SJCRH30 (cell line): ENCODE measurements at regions not wholly inside any gene's neighbourhood (a gene's known extent, or its start where the extent isn't known, plus 50 kb on each side); places are given as distances from the start of the nearest gene placed in this dataset.
A peak's percentile ranks its signal among the peaks of the same experiment; 100 is the strongest.

Experiments used
- DNase-seq, 2 experiments: peaks; one replicate each; pipeline ENCODE4 v3.0.0-alpha.2; 2015 to 2020
- H3K27ac ChIP-seq: fragments of 250-450 bp; sonication (Bioruptor Pico); 2 replicates; pipeline ENCODE4 v1.5.1; 2020; ENCODE audit warnings: mild to moderate bottlenecking, moderate library complexity
- H3K27me3 ChIP-seq: fragments of 250-450 bp; sonication (Bioruptor Pico); 2 replicates; pipeline ENCODE4 v1.5.1; 2020; ENCODE audit warnings: mild to moderate bottlenecking, moderate library complexity
- H3K36me3 ChIP-seq: fragments of 250-450 bp; sonication (Bioruptor Pico); 2 replicates; pipeline ENCODE4 v1.5.1; 2020; ENCODE audit warnings: mild to moderate bottlenecking, moderate library complexity
- H3K4me1 ChIP-seq: fragments of 250-450 bp; sonication (Bioruptor Pico); 2 replicates; pipeline ENCODE4 v1.5.1; 2020; ENCODE audit warnings: mild to moderate bottlenecking, moderate library complexity
- H3K4me3 ChIP-seq: fragments of 250-450 bp; sonication (Bioruptor Pico); 2 replicates; pipeline ENCODE4 v1.5.1; 2020; ENCODE audit warnings: mild to moderate bottlenecking, moderate library complexity
- H3K9me3 ChIP-seq: fragments of 250-450 bp; sonication (Bioruptor Pico); replicated peaks from 2 replicates; pipeline ENCODE4 v1.5.1; 2020; ENCODE audit warnings: mild to moderate bottlenecking, moderate library complexity

DNA sequence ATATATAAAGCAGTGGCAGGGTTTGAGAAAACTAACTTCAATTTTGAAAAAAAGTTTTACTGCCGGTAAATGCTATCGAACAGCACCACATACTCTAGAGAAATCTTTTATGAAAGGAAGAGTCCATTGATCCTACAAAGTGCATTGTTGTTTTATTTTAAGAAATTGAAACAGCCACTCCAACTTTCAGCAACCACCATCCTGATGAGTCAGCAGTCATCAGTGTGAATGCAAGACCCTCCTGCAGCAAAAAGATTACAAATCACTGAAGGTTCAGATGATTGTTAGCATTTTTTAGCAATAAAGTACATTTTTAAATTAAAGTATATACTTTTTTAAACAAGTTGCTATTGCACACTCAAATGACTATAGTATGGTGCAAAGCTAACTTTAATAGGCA lies 1017.7 kb upstream of the CRIM1 start:
- Histone ChIP-seq H3K9me3 (no peaks in the 10 kb centered on the region), H3K36me3 (no peaks in the 10 kb centered on the region), H3K4me3 (no peak overlapping the region), H3K4me1 (no peaks in the 10 kb centered on the region), H3K27ac (no peak overlapping the region), H3K27me3 (no peaks in the 10 kb centered on the region)
- DNase-seq = no peak

DNA sequence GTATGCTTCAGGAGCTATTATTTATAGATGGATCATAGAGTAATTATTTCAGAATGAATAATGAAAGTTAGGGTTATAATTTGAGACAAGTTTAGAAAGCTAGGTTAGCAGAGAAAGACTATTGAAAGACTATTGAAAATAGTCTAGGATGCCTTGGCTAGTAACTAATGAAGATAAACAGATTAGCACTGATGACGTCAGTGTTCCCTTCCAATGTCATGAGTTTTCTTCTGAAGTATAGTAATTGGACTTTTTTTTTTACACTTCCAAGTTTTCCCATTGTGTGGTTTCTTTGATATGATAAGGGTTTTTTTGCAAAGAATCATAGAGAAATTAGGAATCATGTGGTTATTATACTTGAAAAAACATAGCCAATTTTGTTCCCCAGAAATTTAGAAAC lies 1041.5 kb upstream of the CRIM1 start:
- no peak for DNase-seq
- H3K27ac ChIP-seq = no peak overlapping the region
- no peak overlapping the region for H3K4me3 ChIP-seq
- no peaks in the 10 kb centered on the region for H3K36me3 ChIP-seq
- no peaks in the 10 kb centered on the region for H3K9me3 ChIP-seq
- no peaks in the 10 kb centered on the region for H3K4me1 ChIP-seq
- no peaks in the 10 kb centered on the region for H3K27me3 ChIP-seq

DNA sequence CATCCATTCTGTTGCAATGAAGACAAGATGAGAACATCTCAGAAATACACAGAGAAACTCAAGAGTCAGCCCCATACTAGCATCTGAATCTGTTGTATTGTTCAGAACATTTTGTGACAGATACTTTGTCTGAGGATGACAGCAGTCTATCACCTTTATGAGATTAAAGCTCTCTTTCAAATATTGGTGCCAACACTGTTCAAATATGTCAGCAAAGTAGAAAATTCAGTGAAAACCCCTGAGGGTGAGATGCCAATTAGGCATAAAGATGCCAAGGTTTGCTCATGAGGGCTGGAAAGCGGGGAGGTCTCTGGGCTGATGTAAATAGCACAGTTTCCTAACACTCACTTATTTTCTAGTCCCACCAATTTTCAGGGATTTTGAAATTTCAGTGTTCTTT lies 1054.2 kb upstream of the CRIM1 start:
- no peaks in the 10 kb centered on the region for H3K9me3 ChIP-seq
- no peak overlapping the region for H3K27ac ChIP-seq
- no peak overlapping the region for H3K4me3 ChIP-seq
- DNase-seq = no peak
- no peaks in the 10 kb centered on the region for H3K4me1 ChIP-seq
- H3K36me3 ChIP-seq = no peaks in the 10 kb centered on the region
- 0 out of 2 replicates have a peak, but pooled peaks cover 4% of the 10 kb centered on the region for H3K27me3 ChIP-seq

DNA sequence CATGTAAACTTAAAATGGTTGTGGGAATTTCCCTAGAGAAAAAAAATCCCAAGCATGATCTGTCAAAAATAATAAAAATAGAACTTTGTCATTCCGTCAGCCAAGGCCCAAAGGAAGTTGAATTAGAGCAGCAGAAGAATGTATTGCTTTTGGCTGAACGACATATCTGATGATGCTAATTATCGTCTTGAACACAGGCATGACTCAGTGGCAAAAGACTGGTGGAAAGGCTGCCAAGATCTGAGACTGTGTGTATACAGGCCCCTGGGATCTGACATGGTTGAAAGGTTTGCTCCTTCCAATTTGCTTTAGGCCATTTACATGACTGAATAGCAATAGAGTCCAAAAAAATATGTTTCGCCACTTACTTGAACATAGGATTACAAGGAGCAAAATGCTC lies 1057.1 kb upstream of the CRIM1 start:
- H3K27me3 ChIP-seq = no peaks in the 10 kb centered on the region
- H3K4me1 ChIP-seq = no peaks in the 10 kb centered on the region
- H3K36me3 ChIP-seq = no peaks in the 10 kb centered on the region
- no peak overlapping the region for H3K4me3 ChIP-seq
- H3K27ac ChIP-seq = no peak overlapping the region
- DNase-seq = peak in 1 of 2 experiments; percentile 18
- no peaks in the 10 kb centered on the region for H3K9me3 ChIP-seq

DNA sequence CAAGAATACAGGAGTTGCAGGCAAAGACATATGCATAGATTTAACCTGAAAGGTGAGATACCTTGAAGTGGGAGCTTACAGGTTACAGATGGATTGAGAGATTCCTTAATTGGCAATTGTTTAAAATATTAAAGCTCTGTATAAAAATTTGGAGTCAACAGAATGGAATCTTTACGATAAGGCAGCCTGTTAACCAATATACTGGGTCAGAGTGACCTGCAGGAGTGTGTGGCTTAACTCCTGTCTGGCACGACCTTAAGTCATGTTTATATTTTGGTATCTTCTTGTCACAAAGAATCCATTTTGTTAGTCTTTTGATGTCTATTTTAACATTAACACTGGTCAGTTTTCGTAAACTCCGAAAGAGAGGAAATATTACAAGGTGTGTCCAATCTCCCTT lies 1058.2 kb upstream of the CRIM1 start:
- no peak for DNase-seq
- H3K9me3 ChIP-seq = no peaks in the 10 kb centered on the region
- H3K27ac ChIP-seq = no peak overlapping the region
- no peaks in the 10 kb centered on the region for H3K27me3 ChIP-seq
- H3K4me1 ChIP-seq = no peaks in the 10 kb centered on the region
- no peaks in the 10 kb centered on the region for H3K36me3 ChIP-seq
- H3K4me3 ChIP-seq = no peak overlapping the region

DNA sequence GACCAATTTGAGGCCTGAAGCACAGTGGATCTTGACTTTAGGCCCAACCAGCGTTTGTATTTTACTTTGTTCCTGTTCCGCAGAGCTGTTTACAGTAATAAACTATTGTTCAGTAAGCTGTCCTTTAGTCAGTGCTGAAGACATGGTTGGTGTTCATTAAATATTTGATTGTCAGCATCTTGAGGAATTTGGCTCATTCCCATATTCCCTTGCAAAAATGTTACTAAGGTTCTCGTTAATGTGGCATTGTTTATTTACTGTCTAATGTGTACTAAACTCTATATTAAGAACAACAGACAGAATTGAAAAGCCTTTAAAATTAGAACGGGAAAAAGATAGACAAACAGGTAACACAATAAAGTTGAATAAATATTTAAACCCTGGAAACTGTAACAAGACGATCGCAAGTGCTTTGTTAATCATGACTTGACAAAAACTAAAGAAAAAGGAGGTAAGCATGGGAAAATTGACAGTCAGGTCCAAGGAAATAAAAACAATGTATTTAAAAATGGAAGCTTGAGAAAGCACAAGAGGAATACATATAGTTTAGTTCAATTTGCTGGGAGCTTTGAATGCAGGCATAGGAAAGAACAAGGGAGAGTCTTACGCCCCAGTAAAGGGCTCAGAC lies 1060.8 kb upstream of the CRIM1 start:
- DNase-seq = no peak
- no peak overlapping the region for H3K4me3 ChIP-seq
- no peaks in the 10 kb centered on the region for H3K36me3 ChIP-seq

DNA sequence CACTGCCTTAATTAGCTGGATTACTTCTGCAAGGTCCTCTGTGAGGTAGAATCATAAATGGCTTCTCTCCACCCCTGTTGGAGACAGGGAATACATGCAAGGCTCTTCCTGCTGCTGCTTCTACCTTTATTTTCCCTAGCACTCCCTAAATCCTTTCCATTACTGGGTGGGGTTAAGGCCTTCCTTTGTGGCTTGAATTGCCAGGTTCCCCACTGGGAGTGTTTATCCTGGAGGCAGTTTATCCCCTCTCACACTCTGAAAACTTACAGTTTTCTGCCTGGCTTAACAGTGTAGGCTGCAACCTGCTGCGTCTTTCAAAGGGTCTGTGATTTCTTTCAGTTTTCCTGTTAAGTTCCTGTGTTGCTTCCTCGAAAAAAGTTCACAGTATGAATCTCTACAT lies 1062.3 kb upstream of the CRIM1 start:
- H3K4me1 ChIP-seq = no peaks in the 10 kb centered on the region
- H3K4me3 ChIP-seq = no peak overlapping the region
- no peak for DNase-seq
- no peaks in the 10 kb centered on the region for H3K9me3 ChIP-seq
- H3K36me3 ChIP-seq = no peaks in the 10 kb centered on the region
- H3K27ac ChIP-seq = no peak overlapping the region
- H3K27me3 ChIP-seq = no peaks in the 10 kb centered on the region

More for the DNA sequence above, 1060.8 kb upstream of the CRIM1 start:
- H3K9me3 ChIP-seq = no peaks in the 10 kb centered on the region
- H3K4me1 ChIP-seq = no peaks in the 10 kb centered on the region
- H3K27ac ChIP-seq = no peak overlapping the region
- H3K27me3 ChIP-seq = no peaks in the 10 kb centered on the region

DNA sequence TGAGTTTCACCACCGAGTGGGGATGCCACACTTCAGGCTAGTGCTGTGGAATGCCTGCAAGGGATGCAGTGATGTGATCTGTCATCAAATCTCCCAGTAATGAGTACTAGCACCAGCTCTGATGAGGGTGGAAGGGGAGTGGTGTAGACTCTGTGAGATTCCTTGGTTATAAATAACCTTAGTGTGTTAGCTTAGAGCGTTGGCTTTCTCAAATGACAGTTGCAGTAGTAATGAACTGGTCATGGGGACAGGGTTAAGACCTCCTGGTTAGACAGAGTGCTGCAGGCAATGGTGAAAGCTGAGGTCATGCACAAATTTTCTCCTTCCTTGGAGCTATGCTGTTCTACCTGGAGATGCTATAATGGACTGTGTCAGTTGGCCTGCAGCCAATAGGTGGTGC lies 1063.4 kb upstream of the CRIM1 start:
- no peak overlapping the region for H3K27ac ChIP-seq
- H3K36me3 ChIP-seq = no peaks in the 10 kb centered on the region
- no peaks in the 10 kb centered on the region for H3K27me3 ChIP-seq
- no peaks in the 10 kb centered on the region for H3K9me3 ChIP-seq
- no peaks in the 10 kb centered on the region for H3K4me1 ChIP-seq
- DNase-seq = no peak
- H3K4me3 ChIP-seq = no peak overlapping the region

DNA sequence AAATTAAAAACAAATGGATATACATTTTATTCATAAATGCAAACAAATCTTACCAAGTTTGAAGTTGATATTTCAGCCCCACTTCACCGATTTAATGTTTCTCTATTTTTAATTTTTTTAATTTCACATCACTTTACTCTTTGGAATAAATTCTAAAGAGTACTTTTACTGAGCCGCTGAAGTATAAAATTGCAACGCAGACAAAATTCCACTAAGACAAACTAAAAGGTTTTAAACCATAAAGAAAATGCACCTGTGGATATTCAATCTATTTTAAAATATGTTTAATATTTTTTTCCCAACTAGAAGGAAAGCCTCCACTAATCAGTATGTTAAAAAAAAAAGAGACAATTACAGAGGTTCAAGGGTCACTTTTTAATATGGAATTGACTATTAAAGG lies 1073.9 kb upstream of the CRIM1 start:
- Histone ChIP-seq H3K27me3 (no peaks in the 10 kb centered on the region; the same call in 1 of the 2 replicates), H3K27ac (no peak overlapping the region), H3K36me3 (no peaks in the 10 kb centered on the region), H3K9me3 (no peaks in the 10 kb centered on the region), H3K4me3 (no peak overlapping the region), H3K4me1 (no peaks in the 10 kb centered on the region)
- no peak for DNase-seq

DNA sequence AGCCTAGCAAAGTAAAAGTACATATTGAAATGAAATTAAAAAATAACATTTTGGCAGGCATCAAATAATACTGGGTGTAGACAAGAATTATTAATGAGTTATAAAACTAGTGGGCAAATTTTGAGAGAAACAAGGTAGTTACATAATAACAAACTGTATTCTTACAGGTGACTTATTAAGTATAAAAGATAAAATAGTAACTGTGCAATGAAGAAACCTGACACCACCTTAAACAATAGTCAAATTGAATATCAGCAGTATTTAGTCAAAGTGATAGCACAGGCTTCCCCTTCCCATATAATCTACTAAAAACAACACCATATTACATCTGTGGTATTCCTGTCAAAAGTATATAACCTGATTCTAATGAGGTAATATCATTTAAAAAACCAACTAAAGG lies 1099.8 kb upstream of the CRIM1 start:
- no peaks in the 10 kb centered on the region for H3K4me1 ChIP-seq
- H3K27me3 ChIP-seq = no peaks in the 10 kb centered on the region
- DNase-seq = no peak

DNA sequence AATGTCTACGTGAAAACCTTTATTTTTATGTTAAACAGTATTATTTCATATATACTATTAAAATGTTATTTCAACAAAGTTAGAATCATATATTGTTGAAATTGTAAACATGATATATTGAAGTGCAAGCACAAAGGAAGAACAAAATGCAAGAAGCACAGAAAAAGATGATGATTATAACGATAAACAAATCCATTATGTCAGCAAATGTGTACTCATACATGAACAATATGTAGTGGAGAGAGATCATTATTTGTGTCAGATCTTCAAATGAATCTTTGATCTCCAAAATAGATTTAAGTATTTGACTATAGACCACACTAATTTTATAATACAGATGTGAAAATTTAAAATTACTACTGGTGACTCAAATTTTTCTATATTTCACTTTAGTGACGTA lies 1104.4 kb upstream of the CRIM1 start:
- no peak for DNase-seq
- Histone ChIP-seq H3K9me3 (no peaks in the 10 kb centered on the region), H3K4me1 (no peaks in the 10 kb centered on the region), H3K27ac (no peak overlapping the region), H3K27me3 (no peaks in the 10 kb centered on the region), H3K4me3 (no peak overlapping the region), H3K36me3 (no peaks in the 10 kb centered on the region)

More for the DNA sequence above, 1099.8 kb upstream of the CRIM1 start:
- H3K4me3 ChIP-seq = no peak overlapping the region
- no peak overlapping the region for H3K27ac ChIP-seq
- no peaks in the 10 kb centered on the region for H3K9me3 ChIP-seq
- H3K36me3 ChIP-seq = no peaks in the 10 kb centered on the region

DNA sequence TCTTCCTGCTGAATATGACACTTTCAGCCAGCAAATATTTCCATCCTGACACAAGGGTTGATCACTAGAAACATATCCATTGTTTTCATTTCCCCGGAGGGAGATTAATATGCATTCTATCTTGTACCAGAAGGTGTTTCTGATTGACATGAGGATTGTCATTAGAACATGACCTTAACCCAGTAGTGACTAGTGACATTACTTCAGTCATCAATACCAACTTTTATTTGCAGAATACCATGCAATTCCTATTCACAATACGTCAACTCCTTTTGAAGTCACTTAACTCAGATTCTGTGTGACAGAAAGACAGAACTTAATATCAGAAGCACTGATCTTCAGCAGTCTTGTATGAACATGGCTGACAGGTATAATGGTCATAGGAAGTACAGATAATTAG lies 1108.9 kb upstream of the CRIM1 start:
- no peaks in the 10 kb centered on the region for H3K4me1 ChIP-seq
- H3K4me3 ChIP-seq = no peak overlapping the region
- no peak for DNase-seq

DNA sequence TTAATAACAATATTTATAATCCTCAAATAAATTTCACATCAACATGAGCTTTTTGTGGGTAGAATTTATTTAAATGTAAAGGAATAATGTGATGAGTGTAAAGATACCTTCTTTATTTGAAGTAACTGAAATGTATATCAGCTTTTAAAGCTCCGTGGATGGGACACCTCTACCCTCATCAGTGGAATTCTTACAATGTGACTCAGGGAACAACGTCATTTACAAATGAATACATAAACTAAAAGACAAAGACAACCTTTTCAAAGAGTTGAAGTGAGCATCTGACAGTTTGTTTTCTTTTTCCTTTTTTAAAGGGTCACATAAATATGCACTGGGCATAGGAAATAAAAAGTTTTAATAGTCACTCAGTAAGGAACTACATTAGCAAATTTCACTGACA lies 1127.0 kb upstream of the CRIM1 start:
- no peak overlapping the region for H3K4me3 ChIP-seq
- H3K27ac ChIP-seq = no peak overlapping the region
- H3K9me3 ChIP-seq = no peaks in the 10 kb centered on the region
- no peaks in the 10 kb centered on the region for H3K27me3 ChIP-seq
- no peaks in the 10 kb centered on the region for H3K4me1 ChIP-seq
- H3K36me3 ChIP-seq = no peaks in the 10 kb centered on the region
- DNase-seq = no peak

More for the DNA sequence above, 1108.9 kb upstream of the CRIM1 start:
- H3K27ac ChIP-seq = no peak overlapping the region
- no peaks in the 10 kb centered on the region for H3K36me3 ChIP-seq
- H3K9me3 ChIP-seq = no peaks in the 10 kb centered on the region
- no peaks in the 10 kb centered on the region for H3K27me3 ChIP-seq

DNA sequence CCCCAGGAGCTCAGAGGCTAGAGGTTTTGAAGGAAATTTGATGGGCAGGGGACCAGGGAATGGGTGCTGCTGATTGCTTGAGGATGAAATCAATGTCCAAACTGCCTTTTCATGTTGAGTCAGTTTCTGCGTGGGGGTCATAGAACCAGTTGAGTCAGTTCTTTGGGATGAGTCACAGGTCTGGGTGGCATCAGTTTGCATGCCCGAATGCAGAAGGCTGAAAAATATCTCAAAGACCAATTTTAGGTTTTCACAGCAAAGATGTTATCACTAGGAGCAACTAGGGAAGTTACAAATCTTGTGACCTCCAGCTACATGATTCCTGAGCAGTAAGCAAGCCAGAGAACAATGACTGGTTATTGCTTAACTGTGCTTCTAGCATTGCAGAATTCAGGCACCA lies 1135.1 kb upstream of the CRIM1 start:
- Histone ChIP-seq H3K9me3 (no peaks in the 10 kb centered on the region), H3K27ac (no peak overlapping the region), H3K36me3 (no peaks in the 10 kb centered on the region; the same call in 1 of the 2 replicates), H3K4me1 (no peaks in the 10 kb centered on the region), H3K4me3 (no peak overlapping the region), H3K27me3 (no peaks in the 10 kb centered on the region)
- no peak for DNase-seq

DNA sequence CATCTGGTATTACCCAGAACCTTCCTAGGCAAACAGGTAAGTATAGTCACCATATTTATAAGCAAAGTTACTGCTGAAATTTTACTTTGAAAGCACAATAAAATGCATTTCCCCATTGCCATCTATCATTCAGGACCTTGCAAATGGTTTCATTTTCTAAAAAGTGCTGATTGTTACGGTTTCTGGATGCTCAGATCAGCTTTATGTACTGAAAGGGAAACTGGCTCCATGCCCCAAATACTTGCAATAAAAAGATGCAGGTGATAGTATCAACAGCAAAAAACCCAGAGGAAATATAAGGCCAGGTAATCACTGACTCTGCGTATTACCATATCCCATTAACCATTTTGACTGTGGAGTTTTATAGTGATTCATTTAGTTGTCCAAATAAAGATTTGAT lies 1150.7 kb upstream of the CRIM1 start:
- Histone ChIP-seq H3K36me3 (no peaks in the 10 kb centered on the region), H3K4me3 (no peak overlapping the region), H3K4me1 (no peaks in the 10 kb centered on the region), H3K27me3 (no peaks in the 10 kb centered on the region), H3K9me3 (no peaks in the 10 kb centered on the region), H3K27ac (no peak overlapping the region)
- no peak for DNase-seq

DNA sequence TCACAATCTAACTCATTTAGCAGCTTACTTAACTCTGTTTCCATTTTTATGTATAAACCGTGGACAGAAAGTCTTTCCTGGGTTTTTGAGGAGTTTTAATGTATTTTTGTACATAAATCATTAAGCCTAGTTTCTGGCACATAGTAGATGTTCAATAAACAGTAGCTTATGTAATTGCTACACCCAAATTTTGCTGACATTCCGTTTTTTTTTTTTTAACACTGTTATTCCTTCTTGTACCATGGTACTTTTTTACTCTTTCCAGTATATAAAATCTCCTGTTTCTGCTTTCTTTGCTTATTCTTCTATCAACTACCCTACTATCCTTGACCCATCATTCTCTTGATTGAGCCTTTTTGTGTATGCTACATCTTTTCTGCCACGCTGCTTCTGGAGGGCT lies 1151.3 kb upstream of the CRIM1 start:
- no peak overlapping the region for H3K27ac ChIP-seq
- no peak overlapping the region for H3K4me3 ChIP-seq
- no peak for DNase-seq
- H3K4me1 ChIP-seq = no peaks in the 10 kb centered on the region
- H3K27me3 ChIP-seq = no peaks in the 10 kb centered on the region
- no peaks in the 10 kb centered on the region for H3K36me3 ChIP-seq
- H3K9me3 ChIP-seq = no peaks in the 10 kb centered on the region; the same call in 1 of the 2 replicates
